Pancreas (tissue), 10 donors: ENCODE measurements at regions not wholly inside any gene's neighbourhood (a gene's known extent, or its start where the extent isn't known, plus 50 kb on each side); places are given as distances from the start of the nearest gene placed in this dataset.
A peak's percentile ranks its signal among the peaks of the same experiment; 100 is the strongest.

ENCODE experiments used
- ATAC-seq, 4 donors: fragments of 200-7000 bp; cut with Tn5 transposase; one replicate each; pipeline versions ENCODE4 v1.8.0 to v1.9.1; 2020; ENCODE audit warnings: mild to moderate bottlenecking in 4 of 4, moderate library complexity in 4 of 4
- DNase-seq, 6 donors: peaks; one replicate each; pipeline ENCODE4 v3.0.0-alpha.2; 2020
- FAIRE-seq: peaks from 2 replicates; lab custom pipeline; 2012; peaks lifted over from hg19 to GRCh38; lab: Jason Lieb, UNC
- H3K27ac ChIP-seq, 4 donors: fragments of 200-600 bp; sonication (generic); 1 replicate in 3 of 4; 2 replicates in 1 of 4; pipeline versions ENCODE4 v1.5.0 to v1.8.0; 2020
- H3K27me3 ChIP-seq, 4 donors: fragments of 200-600 bp; one replicate each; pipeline ENCODE4 v1.8.0; 2021
- H3K36me3 ChIP-seq, 3 donors: fragments of 200-600 bp; sonication (generic) in 1 of 3; one replicate each; pipeline versions ENCODE4 v1.5.0 to v1.8.0; 2020 to 2021
- H3K4me1 ChIP-seq, 3 donors: fragments of 200-600 bp; one replicate each; pipeline ENCODE4 v1.8.0; 2021
- H3K4me3 ChIP-seq, 4 donors: fragments of 200-600 bp; sonication (generic) in 2 of 4; one replicate each; pipeline versions ENCODE4 v1.5.0 to v1.8.0; 2020 to 2021
- H3K9me3 ChIP-seq, 4 donors: fragments of 200-600 bp; one replicate each; pipeline ENCODE4 v1.8.0; 2021
- CTCF ChIP-seq, 4 donors: fragments of 200-600 bp; sonication (generic) in 3 of 4; IDR thresholded peaks; one replicate each; pipeline versions ENCODE4 v1.5.0 to v1.8.0; 2021; ENCODE audit warnings: antibody characterized with exemption in 4 of 4
- WGBS, 2 donors: extraction: QIAGEN DNeasy Blood & Tissue Kit; methylation state at CpG; one replicate each; pipeline ENCODE4 v1.1.7; 2013; 5-methylcytosine and 5-hydroxymethylcytosine counted together
- intact Hi-C, 3 donors: fragments of 100-400 bp; cut with DNase I; formaldehyde crosslinking; loops; one replicate each; pipeline versions ENCODE4 v1.11.1 to v1.14.2; 2022
- donor health status: healthy with polysubstance abuse.
- donor health status: DM: no; HTN: no; CAD: no; lungs with moderate emphysema.
- donor health status: DM: no; HTN: no; CAD: no.
- donor health status: control.
- donor health status: control.
- donor health status: Bipolar disorder and iron deficiency.
- donor health status: DM: yes; HTN: yes; CAD: no.
- donor health status: DM: no; HTN: no; CAD: no.
- donor health status: DM: no; HTN: no; CAD: no.
- donor health status: DM: yes; HTN: yes; CAD: no.

DNA sequence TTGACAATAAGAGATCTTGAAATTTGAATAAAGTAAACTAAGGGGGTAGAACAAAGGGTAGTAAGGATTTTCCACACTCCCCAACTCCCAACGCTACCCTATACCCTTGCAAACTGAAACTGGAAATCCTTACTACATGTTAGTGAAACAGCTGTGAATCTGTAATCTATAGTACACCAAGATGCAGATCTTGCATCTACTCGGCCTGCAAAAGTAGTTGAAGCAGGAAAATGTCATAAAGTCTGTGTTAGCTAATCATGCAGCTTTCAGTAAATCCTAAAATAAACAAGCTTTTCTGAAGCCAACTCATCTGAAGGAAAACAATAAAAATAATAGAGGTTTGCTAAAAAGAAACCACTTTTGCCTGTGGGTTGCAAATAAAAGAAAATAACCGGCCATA is 1242.0 kb upstream of the ACO1 start:
- Histone ChIP-seq H3K36me3 (no peaks in the 10 kb centered on the region), H3K27ac (no peak overlapping the region), H3K4me3 (no peak overlapping the region), H3K9me3 (no peaks in the 10 kb centered on the region), H3K27me3 (no peaks in the 10 kb centered on the region), H3K4me1 (peaks cover 0 to 5% (median 0%) of the 10 kb centered on the region in 3 donors)
- WGBS, 2 donors: 60 to 71% methylated on average over 3 of the region's 3 CpGs
- TF ChIP-seq CTCF (IDR thresholded peaks at IDR 0.05): no peak
- FAIRE-seq: no peak
- no peak for ATAC-seq
- no peak for DNase-seq
- intact Hi-C loops: no loop called here

- peaks cover 0 to 4% (median 0%) of the 10 kb centered on the region in 4 donors for H3K27me3 ChIP-seq
- no peak for TF ChIP-seq CTCF (IDR thresholded peaks at IDR 0.05)
- no peaks in the 10 kb centered on the region for H3K9me3 ChIP-seq
- intact Hi-C loops: no loop called here
- ATAC-seq (no peak), DNase-seq (no peak), FAIRE-seq (no peak)
- no peak overlapping the region for H3K27ac ChIP-seq
- H3K36me3 ChIP-seq: no peaks in the 10 kb centered on the region
- no peak overlapping the region for H3K4me3 ChIP-seq
- WGBS, 2 donors: 57 to 75% methylated on average over 3 of the region's 3 CpGs
- peaks cover 0 to 3% (median 0%) of the 10 kb centered on the region in 3 donors for H3K4me1 ChIP-seq
Measured at GRCh38 chr9:31144614-31145013, 1239.8 kb upstream of the ACO1 start.

GRCh38 chr9:31146485-31147166 is 1237.8 kb upstream of the ACO1 start:
- H3K36me3 ChIP-seq: no peaks in the 10 kb centered on the region
- no peak for TF ChIP-seq CTCF (IDR thresholded peaks at IDR 0.05)
- H3K4me3 ChIP-seq: no peak overlapping the region
- FAIRE-seq (no peak), DNase-seq (no peak), ATAC-seq (no peak)
- intact Hi-C loops: no loop called here
- no peaks in the 10 kb centered on the region for H3K9me3 ChIP-seq
- peaks cover 0 to 4% (median 0%) of the 10 kb centered on the region in 4 donors for H3K27me3 ChIP-seq
- no peak overlapping the region for H3K27ac ChIP-seq
- H3K4me1 ChIP-seq: peaks cover 0 to 3% (median 0%) of the 10 kb centered on the region in 3 donors
- WGBS, 2 donors: 52 to 62% methylated on average over 3 of the region's 3 CpGs

DNA sequence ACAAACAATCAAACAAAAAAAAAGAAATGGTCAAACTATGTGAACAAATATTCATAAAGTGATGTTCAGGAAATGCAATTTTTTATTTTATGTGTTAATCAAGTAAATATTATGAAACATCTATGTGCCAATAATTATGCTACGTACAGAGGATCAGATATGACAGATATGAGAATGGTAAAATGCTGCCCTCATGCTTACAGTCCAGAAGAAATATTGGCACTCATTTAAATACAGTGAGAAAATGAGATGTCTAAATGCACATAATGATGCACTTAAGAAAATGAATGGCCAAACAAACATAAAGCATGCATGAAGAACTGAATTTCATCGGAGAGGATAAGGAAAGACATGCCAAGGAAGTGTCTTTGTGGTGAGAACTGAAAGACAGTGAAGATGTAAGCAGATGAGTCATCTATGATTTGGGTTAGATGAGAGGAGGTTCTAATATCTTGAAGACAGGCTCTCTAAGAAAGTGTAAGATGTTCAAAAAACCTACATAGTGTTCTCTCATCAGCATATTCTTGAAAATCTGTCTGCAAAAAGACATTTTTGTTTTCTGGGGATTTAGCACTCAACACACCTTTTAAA is 1231.1 kb upstream of the ACO1 start:
- no peak overlapping the region for H3K4me3 ChIP-seq
- no peaks in the 10 kb centered on the region for H3K9me3 ChIP-seq
- no peak for DNase-seq
- no peak for TF ChIP-seq CTCF (IDR thresholded peaks at IDR 0.05)
- no peak for FAIRE-seq
- no peaks in the 10 kb centered on the region for H3K4me1 ChIP-seq
- no peak for ATAC-seq
- no peak overlapping the region for H3K27ac ChIP-seq
- no peaks in the 10 kb centered on the region for H3K27me3 ChIP-seq
- H3K36me3 ChIP-seq: no peaks in the 10 kb centered on the region
- intact Hi-C loops: no loop called here
- WGBS, 2 donors: 35 to 46% methylated on average over 2 of the region's 2 CpGs

DNA sequence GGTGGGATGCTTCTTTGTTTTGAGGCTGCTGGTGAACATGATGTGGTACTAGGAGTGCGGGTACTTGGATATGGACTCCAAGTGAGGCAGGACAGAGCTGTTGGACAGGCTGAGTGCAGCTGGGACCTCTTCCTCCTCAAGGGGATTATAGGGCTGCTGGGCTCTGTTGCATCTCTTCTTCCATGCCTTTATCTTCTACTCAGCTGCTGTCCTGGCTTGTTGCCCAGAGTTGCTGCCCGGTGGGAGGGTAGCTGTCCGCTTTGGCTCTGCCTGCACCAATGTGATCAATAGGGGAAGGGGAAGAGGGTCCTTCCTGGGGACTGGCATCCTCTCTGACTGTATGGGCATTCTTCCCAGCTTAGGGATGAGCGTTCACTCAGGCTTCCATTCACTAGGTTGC is 1217.9 kb upstream of the ACO1 start:
- DNase-seq: peak in 1 of 6 donors; percentile 33
- Histone ChIP-seq H3K4me1 (no peaks in the 10 kb centered on the region), H3K36me3 (no peaks in the 10 kb centered on the region), H3K27ac (no peak overlapping the region), H3K9me3 (no peaks in the 10 kb centered on the region), H3K4me3 (no peak overlapping the region), H3K27me3 (peaks cover 0 to 3% (median 0%) of the 10 kb centered on the region in 4 donors)
- WGBS, 2 donors: 49 to 72% methylated on average over 4 of the region's 4 CpGs
- ATAC-seq: no peak
- intact Hi-C loops: no loop called here
- no peak for TF ChIP-seq CTCF (IDR thresholded peaks at IDR 0.05)
- FAIRE-seq: no peak
